ENCODE measurements at regions not wholly inside any gene's neighbourhood (a gene's known extent, or its start where the extent isn't known, plus 50 kb on each side); places are given as distances from the start of the nearest gene placed in this dataset.

GRCh38 chr15:62445244-62445643 lies 280.2 kb upstream of the C2CD4B start:
- no peak for DNase-seq

GRCh38 chr15:62446984-62447383 lies 281.9 kb upstream of the C2CD4B start:
- DNase-seq = no peak

GRCh38 chr15:62447742-62448141 lies 282.7 kb upstream of the C2CD4B start:
- no peak for DNase-seq

GRCh38 chr15:62449638-62450037 lies 284.6 kb upstream of the C2CD4B start:
- DNase-seq = no peak

GRCh38 chr15:62450061-62450460 lies 285.0 kb upstream of the C2CD4B start:
- DNase-seq = no peak

- DNase-seq = no peak
Measured at GRCh38 chr15:62452026-62452425, 286.9 kb upstream of the C2CD4B start.

- no peak for DNase-seq
Measured at GRCh38 chr15:62452667-62453066, 287.6 kb upstream of the C2CD4B start.

- peak; percentile 18 for DNase-seq
Measured at GRCh38 chr15:62453375-62453774, 288.3 kb upstream of the C2CD4B start.

- no peak for DNase-seq
Measured at GRCh38 chr15:62453981-62454380, 288.9 kb upstream of the C2CD4B start.

- no peak for DNase-seq
Measured at GRCh38 chr15:62454567-62455172, 289.6 kb upstream of the C2CD4B start.

- DNase-seq = no peak
Measured at GRCh38 chr15:62455441-62455921, 290.4 kb upstream of the C2CD4B start.

GRCh38 chr15:62456011-62456920 lies 291.2 kb upstream of the C2CD4B start:
- DNase-seq = no peak

GRCh38 chr15:62457100-62457499 lies 292.0 kb upstream of the C2CD4B start:
- DNase-seq = no peak

- no peak for DNase-seq
Measured at GRCh38 chr15:62459875-62460274, 294.8 kb upstream of the C2CD4B start.

- no peak for DNase-seq
Measured at GRCh38 chr15:62462268-62462667, 297.2 kb upstream of the C2CD4B start.

GRCh38 chr15:62462721-62463120 lies 297.6 kb upstream of the C2CD4B start:
- DNase-seq = no peak

GRCh38 chr15:62464705-62465104 lies 299.6 kb upstream of the C2CD4B start:
- no peak for DNase-seq

GRCh38 chr15:62465173-62465572 lies 300.1 kb upstream of the C2CD4B start:
- no peak for DNase-seq

GRCh38 chr15:62469478-62469873 lies 304.4 kb upstream of the C2CD4B start:
- DNase-seq = no peak

- no peak for DNase-seq
Measured at GRCh38 chr15:62469874-62470688, 305.0 kb upstream of the C2CD4B start.

GRCh38 chr15:62472616-62473299 lies 307.7 kb upstream of the C2CD4B start:
- DNase-seq = no peak

GRCh38 chr15:62474021-62474770 lies 309.1 kb upstream of the C2CD4B start:
- DNase-seq = no peak
